ENCODE measurements at regions not wholly inside any gene's neighbourhood (a gene's known extent, or its start where the extent isn't known, plus 50 kb on each side); places are given as distances from the start of the nearest gene placed in this dataset.

DNA sequence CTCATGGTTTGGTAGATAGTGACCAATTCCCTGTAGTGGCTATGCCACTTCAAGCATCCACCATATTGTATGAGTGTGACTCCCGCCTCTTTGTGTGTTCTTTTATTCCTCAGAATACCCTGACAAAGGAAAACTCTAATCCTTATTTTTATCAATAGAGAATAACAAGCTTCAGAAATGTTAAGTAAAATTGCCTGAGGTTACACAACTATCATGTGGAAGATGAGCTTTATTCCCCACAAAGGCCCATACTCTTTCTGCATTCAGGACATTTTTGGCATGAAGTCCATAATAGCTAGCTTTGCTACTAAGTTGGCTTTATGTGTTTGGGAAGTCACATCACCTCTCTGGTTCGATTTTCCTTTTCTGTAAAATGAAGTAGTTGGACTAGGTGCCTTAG, 276.8 kb downstream of the PIK3C3 start:
- Histone ChIP-seq H3K36me3 (no peaks in the 10 kb centered on the region), H3K4me1 (no peaks in the 10 kb centered on the region), H3K4me3 (no peak overlapping the region), H3K27ac (no peak overlapping the region), H3K9me3 (no peaks in the 10 kb centered on the region), H3K27me3 (no peaks in the 10 kb centered on the region)
- DNase-seq (no peak), ATAC-seq (ENCODE audit: low FRiP score in 2 of 2) (no peak)
- WGBS, 2 donors: 80 to 81% methylated on average over 2 of the region's 2 CpGs
- TF ChIP-seq POLR2A (IDR thresholded peaks at IDR 0.05) (no peak), POLR2AphosphoS5 (IDR thresholded peaks at IDR 0.05) (no peak), EP300 (IDR thresholded peaks at IDR 0.05) (no peak)
- TF ChIP-seq, protein P1, sequence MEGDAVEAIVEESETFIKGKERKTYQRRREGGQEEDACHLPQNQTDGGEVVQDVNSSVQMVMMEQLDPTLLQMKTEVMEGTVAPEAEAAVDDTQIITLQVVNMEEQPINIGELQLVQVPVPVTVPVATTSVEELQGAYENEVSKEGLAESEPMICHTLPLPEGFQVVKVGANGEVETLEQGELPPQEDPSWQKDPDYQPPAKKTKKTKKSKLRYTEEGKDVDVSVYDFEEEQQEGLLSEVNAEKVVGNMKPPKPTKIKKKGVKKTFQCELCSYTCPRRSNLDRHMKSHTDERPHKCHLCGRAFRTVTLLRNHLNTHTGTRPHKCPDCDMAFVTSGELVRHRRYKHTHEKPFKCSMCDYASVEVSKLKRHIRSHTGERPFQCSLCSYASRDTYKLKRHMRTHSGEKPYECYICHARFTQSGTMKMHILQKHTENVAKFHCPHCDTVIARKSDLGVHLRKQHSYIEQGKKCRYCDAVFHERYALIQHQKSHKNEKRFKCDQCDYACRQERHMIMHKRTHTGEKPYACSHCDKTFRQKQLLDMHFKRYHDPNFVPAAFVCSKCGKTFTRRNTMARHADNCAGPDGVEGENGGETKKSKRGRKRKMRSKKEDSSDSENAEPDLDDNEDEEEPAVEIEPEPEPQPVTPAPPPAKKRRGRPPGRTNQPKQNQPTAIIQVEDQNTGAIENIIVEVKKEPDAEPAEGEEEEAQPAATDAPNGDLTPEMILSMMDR (IDR thresholded peaks at IDR 0.05): no peak

DNA sequence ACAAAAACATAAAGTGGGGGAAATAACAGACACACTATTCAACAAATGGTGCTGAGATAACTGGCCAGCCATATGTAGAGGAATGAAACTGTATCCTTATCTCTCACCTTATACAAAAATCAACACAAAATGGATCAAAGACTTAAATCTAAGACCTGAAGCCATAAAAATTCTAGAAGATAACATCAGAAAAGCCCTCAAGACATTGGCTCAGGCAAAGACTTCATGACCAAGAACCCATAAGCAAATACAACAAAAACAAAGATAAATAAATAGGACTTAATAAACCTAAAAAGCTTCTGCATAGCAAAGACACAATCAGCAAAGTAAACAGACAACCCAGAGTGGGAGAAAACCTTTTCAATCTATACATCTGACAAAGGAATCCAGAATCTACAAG, 278.9 kb downstream of the PIK3C3 start:
- ATAC-seq (ENCODE audit: low FRiP score in 2 of 2): no peak
- DNase-seq: no peak
- no peaks in the 10 kb centered on the region for H3K27me3 ChIP-seq
- TF ChIP-seq, protein P1 (IDR thresholded peaks at IDR 0.05): no peak
- TF ChIP-seq EP300 (IDR thresholded peaks at IDR 0.05) (no peak), POLR2AphosphoS5 (IDR thresholded peaks at IDR 0.05) (no peak), POLR2A (IDR thresholded peaks at IDR 0.05) (no peak)
- no peak overlapping the region for H3K4me3 ChIP-seq
- no peaks in the 10 kb centered on the region for H3K36me3 ChIP-seq
- no peaks in the 10 kb centered on the region for H3K9me3 ChIP-seq
- no peaks in the 10 kb centered on the region for H3K4me1 ChIP-seq
- H3K27ac ChIP-seq: no peak overlapping the region

DNA sequence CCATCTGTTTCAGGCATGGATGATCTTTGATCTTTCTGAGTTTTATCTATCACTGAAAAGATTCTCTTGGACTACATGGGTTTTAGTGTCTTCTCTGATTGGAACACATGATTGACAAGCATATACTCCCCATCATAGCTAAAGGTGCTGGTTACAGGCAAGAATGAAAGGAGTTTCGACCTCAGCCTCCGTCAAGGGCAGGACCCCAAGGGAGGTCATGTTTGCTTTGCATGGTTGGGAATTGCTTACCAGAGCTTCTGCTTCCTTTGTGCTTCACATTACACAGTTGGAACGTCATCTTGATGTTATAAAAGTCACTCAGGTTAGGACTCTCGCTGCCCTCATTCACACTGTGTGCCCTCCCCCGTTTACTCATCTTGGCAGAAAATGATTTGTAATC, 287.7 kb downstream of the PIK3C3 start:
- TF ChIP-seq EP300 (IDR thresholded peaks at IDR 0.05) (no peak), POLR2AphosphoS5 (IDR thresholded peaks at IDR 0.05) (no peak), POLR2A (IDR thresholded peaks at IDR 0.05) (no peak)
- TF ChIP-seq, protein P1 (IDR thresholded peaks at IDR 0.05): no peak
- Histone ChIP-seq H3K9me3 (no peaks in the 10 kb centered on the region), H3K4me1 (no peaks in the 10 kb centered on the region), H3K4me3 (no peak overlapping the region), H3K27ac (no peak overlapping the region), H3K36me3 (no peaks in the 10 kb centered on the region), H3K27me3 (no peaks in the 10 kb centered on the region)
- ATAC-seq (ENCODE audit: low FRiP score in 2 of 2) (no peak), DNase-seq (no peak)
- 62 to 65% methylated on average over 3 to 5 of the region's 5 CpGs for WGBS, 2 donors

DNA sequence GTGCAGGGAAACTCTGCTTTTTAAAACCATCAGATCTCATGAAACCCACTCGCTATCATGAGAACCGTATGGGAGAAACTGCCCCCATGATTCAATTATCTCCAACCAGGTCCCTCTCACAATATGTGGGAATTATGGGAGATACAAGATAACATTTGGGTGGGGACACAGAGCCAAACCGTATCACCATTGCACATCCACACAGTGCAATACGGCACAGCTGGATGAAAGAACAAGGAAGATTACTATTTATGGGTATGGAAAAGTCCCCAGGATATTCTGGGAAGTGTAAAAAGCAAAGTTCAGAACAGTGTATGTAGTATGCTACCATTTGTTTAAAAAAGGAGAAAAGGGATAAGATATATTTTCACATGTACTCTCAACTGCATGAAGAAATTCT, 290.1 kb downstream of the PIK3C3 start:
- TF ChIP-seq, protein P1 (IDR thresholded peaks at IDR 0.05): no peak
- TF ChIP-seq POLR2AphosphoS5 (IDR thresholded peaks at IDR 0.05) (no peak), POLR2A (IDR thresholded peaks at IDR 0.05) (no peak), EP300 (IDR thresholded peaks at IDR 0.05) (no peak)
- no peak for ATAC-seq (ENCODE audit: low FRiP score in 2 of 2)

DNA sequence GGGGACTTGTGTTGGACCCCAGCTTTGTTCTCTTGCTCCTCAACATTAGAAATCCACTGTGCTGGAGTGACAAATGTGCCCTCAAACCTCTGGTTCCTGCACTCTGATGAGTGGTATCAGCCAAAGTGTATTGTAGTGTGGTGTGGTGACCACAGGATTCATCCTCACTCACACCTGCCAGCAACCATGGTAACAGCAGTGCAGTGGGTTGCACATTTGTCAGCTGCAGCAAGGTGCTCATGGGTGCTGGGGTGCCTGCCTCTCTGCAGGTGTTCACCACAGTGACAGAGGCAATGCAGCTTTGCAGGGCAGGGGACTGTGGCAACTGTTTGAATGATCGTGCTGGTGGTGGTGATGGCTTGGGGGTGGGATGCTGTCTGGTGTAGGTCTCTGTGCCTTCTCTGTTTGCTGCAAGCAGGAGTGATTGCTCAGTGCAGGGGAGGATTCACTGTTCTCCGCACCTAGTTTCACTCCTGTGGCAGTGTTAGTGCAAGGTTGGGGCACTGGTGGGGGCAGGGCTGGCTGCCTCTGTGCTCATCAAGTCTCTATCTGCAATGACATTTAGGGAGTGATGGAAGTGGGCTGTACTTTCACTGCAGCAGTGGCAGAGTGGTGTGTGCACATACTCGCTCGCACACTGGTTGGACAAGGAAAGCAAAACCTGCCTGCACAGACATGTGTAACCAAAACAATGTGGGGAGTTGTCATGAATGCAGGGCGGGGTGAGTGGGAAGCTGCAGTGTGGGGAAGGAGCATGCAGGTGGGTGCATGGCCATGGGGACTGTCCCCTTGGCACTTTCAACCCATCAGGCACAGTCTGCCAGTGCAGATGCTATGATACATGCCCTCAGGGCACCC, 301.1 kb downstream of the PIK3C3 start:
- no peaks in the 10 kb centered on the region for H3K4me1 ChIP-seq
- TF ChIP-seq POLR2A (IDR thresholded peaks at IDR 0.05) (no peak), EP300 (IDR thresholded peaks at IDR 0.05) (no peak), POLR2AphosphoS5 (IDR thresholded peaks at IDR 0.05) (no peak)
- TF ChIP-seq, protein P1 (IDR thresholded peaks at IDR 0.05): no peak
- no peaks in the 10 kb centered on the region for H3K27me3 ChIP-seq
- WGBS, 2 donors: 91 to 92% methylated on average over 4 to 5 of the region's 5 CpGs
- H3K27ac ChIP-seq: no peak overlapping the region
- H3K4me3 ChIP-seq: no peak overlapping the region
- ATAC-seq (ENCODE audit: low FRiP score in 2 of 2) (peak in 1 of 2 donors; percentile 61), DNase-seq (no peak)
- H3K9me3 ChIP-seq: no peaks in the 10 kb centered on the region
- H3K36me3 ChIP-seq: no peaks in the 10 kb centered on the region

More for the DNA sequence above, 290.1 kb downstream of the PIK3C3 start:
- WGBS, 2 donors: 89 to 95% methylated on average over 4 of the region's 4 CpGs
- Histone ChIP-seq H3K4me1 (no peaks in the 10 kb centered on the region), H3K27me3 (no peaks in the 10 kb centered on the region), H3K36me3 (no peaks in the 10 kb centered on the region), H3K9me3 (no peaks in the 10 kb centered on the region), H3K27ac (no peak overlapping the region), H3K4me3 (no peak overlapping the region)
- DNase-seq: no peak

All from upper lobe of left lung (tissue), 6 donors.